Tibial nerve (tissue), 4 donors: ENCODE measurements at regions not wholly inside any gene's neighbourhood (a gene's known extent, or its start where the extent isn't known, plus 50 kb on each side); places are given as distances from the start of the nearest gene placed in this dataset.

Experiments used
- EP300 ChIP-seq, 2 donors: sonication (generic); formaldehyde crosslinking; IDR thresholded peaks; one replicate each; pipeline ENCODE4 v1.6.1; 2017; ENCODE audit warnings: antibody characterized with exemption in 2 of 2, mild to moderate bottlenecking in 1 of 2
- TF ChIP-seq, protein P1 (sequence below), 5 experiments: fragments of 200-600 bp in 3 of 5; fragments of 450-650 bp in 2 of 5; sonication (generic) in 3 of 5; IDR thresholded peaks; one replicate each; pipeline ENCODE4 v1.5.1; 2016 to 2019; ENCODE audit warnings: antibody characterized with exemption in 5 of 5, mild to moderate bottlenecking in 3 of 5, moderate library complexity in 2 of 5

DNA sequence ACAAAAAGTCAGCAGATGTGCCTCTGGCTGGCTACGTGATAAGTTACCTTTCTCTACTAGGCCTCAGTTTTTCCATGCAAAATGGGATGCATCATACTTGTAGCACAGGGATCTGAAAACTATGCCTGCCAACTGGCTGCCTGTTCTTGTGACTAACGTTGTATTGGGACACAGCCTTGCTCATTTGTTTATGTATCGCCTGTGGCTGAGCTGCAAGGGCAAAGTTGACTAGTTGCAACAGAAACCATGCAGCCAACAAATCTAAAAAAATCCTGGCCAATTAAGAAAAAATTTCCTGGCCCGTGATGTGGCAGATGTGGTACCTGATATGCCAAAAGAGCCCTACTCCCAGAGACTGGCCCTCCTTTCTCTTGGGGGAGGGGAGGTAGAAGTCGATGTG lies 131.3 kb downstream of the SEC61B start:
- TF ChIP-seq, protein P1, sequence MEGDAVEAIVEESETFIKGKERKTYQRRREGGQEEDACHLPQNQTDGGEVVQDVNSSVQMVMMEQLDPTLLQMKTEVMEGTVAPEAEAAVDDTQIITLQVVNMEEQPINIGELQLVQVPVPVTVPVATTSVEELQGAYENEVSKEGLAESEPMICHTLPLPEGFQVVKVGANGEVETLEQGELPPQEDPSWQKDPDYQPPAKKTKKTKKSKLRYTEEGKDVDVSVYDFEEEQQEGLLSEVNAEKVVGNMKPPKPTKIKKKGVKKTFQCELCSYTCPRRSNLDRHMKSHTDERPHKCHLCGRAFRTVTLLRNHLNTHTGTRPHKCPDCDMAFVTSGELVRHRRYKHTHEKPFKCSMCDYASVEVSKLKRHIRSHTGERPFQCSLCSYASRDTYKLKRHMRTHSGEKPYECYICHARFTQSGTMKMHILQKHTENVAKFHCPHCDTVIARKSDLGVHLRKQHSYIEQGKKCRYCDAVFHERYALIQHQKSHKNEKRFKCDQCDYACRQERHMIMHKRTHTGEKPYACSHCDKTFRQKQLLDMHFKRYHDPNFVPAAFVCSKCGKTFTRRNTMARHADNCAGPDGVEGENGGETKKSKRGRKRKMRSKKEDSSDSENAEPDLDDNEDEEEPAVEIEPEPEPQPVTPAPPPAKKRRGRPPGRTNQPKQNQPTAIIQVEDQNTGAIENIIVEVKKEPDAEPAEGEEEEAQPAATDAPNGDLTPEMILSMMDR (IDR thresholded peaks at IDR 0.05) = no peak
- peak in 1 of 2 donors; percentile 76 for TF ChIP-seq EP300 (IDR thresholded peaks at IDR 0.05)
